GM19328 (cell line): ENCODE measurements at regions not wholly inside any gene's neighbourhood (a gene's known extent, or its start where the extent isn't known, plus 50 kb on each side); places are given as distances from the start of the nearest gene placed in this dataset.

ENCODE experiments used
- ATAC-seq: cut with Tn5 transposase; IDR thresholded peaks from one replicate; pipeline ENCODE4 v1.9.1; 2021; ENCODE audit warnings: mild to moderate bottlenecking, moderate library complexity; ENCODE audit not compliant: unreplicated experiment

GRCh38 chr2:23132000-23132399 lies 253.0 kb upstream of the KLHL29 start:
- no peak for ATAC-seq

GRCh38 chr2:23132823-23133595 lies 252.0 kb upstream of the KLHL29 start:
- no peak for ATAC-seq

- no peak for ATAC-seq
Measured at GRCh38 chr2:23134726-23135125, 250.3 kb upstream of the KLHL29 start.

DNA sequence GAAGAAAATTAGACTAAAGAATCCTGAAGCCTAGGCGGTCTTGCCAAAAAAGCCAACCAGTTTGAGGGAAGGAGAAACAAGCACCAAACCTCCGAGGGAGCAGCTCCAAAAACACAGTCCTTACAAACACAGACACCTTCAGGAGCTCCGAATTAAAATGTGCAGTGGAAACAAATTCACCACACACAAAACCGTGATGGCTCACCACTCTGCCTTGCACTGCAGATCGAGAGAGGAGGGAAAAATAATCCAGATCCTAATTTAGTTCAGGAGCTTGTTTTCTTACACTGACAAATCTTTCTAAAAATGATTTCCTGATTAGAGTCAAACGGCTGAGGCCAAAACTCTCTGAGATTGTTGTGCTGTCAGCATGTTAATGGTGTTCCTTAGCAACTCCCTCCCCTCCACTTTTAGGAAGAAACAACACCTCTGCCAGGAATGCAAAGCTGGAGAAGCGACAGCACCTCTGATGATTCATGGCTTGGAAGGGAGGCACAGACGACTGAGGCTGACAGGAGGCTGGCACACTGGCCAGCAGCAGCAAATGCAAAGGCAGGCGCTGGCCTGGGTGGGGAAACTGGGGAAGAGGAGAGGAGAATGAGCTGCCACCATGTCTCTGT lies 249.4 kb upstream of the KLHL29 start:
- ATAC-seq, result no peak

DNA sequence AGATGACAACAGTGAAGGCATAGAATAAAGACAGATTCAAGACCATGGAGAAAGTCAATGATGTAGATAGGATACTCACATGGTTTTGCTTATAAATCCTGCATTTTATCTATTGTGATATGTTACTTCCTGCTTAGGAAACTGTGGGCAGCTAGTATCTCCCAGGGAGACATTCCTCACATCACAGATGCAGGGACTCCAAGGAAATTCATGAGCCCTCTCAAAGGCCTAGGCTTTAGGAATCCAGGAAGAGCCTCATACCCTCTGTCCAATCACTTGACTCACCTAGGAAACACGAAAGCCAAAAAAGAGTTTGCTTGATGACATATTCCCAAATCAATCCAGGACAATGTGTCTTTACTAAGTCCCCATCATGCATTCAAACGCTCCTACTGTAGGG lies 247.8 kb upstream of the KLHL29 start:
- ATAC-seq, result no peak

GRCh38 chr2:23138701-23139100 lies 246.3 kb upstream of the KLHL29 start:
- no peak for ATAC-seq

GRCh38 chr2:23145460-23145859 lies 239.5 kb upstream of the KLHL29 start:
- ATAC-seq, result no peak

DNA sequence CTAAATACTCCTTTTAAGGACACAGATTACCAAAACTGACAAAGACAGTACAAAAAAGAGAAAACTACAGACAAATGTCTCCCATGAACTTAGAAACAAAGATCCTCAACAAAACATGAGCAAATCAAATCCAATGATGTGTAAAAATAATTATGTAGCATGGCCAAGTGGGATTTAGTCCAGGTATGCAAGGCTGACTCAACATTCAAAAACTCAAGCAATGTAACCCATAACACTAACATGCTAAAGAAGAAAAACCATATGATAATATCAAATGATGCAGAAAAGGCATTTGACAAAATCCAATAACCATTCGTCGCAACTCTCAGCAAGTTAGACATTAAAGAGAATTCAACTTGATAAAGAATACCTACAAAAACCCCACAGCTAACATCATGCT lies 239.0 kb upstream of the KLHL29 start:
- ATAC-seq, result no peak

- no peak for ATAC-seq
Measured at GRCh38 chr2:23148342-23148741, 236.6 kb upstream of the KLHL29 start.

GRCh38 chr2:23149777-23150176 lies 235.2 kb upstream of the KLHL29 start:
- ATAC-seq, result no peak

DNA sequence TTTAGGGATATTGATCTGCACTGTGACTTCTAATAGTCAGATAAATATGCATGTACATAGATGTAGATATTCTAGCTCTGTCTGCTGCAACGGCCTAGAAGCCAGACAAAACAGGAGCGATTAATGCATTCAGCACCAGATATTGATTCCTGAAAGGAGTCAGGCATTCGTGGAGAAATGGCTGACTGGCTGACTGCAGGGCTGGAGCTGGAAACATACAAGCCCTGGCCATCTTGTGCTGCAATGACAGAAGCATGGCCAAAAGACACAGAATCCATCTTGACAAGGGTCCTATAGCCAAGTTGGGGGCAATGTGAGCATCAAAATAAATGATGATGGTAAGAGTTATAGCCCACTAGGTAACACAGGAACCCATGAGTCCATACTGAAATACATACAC lies 231.5 kb upstream of the KLHL29 start:
- ATAC-seq, result no peak

DNA sequence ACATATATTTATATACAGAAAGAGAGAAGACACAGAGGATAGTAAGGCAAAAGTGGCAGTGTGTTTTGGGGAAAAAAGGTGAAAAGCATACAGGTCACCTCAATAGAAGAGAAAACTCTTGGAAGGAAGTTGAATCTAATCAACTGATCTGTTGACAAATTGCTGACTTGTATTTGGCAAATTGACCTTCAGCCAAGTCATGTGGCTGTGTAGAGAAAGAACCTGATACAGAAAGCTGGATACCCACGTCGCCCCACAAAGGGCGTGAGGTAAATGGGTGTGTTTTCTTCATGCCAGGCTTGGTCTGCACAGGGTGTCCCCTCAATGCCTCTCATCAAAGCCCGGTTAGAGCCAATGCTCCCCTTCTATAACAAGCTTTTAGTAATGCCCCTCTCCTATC lies 230.0 kb upstream of the KLHL29 start:
- no peak for ATAC-seq

DNA sequence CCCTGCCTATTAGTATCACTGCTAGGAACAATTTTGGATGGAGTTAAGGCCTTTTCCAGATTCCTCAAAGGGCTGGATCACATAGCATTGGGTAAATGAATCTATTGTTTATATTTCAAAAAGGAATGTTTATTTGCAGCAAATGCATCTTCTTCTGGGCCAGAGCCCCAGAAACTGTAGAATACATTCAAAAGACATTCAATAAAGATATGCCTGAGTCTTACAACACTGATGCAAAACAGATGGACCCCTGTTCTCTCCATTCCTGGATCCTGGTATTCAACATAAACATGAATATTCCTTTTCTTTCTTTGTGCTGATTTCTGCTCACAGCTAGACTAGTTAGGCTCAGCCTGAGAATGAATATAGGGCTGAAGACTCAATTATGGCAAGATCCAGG lies 227.2 kb upstream of the KLHL29 start:
- no peak for ATAC-seq

DNA sequence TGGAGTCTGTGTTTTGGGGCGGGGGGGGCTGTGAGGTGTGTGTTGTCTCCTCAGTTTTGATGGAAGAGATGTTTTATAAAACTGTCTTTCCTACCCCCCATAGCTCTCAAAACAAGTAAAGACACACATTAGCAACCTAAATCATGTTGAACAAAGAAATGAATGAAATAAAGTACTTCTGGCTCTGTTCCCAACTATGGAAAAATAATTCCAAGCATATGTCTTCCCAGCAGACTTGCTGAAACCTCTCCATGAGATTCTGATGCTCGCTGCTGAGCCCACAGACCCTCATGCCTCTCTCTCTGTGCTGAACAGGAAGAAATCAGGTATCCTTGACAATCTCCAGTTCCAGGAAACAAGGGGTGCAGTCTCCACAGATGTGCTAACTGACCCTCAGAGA lies 226.7 kb upstream of the KLHL29 start:
- no peak for ATAC-seq

DNA sequence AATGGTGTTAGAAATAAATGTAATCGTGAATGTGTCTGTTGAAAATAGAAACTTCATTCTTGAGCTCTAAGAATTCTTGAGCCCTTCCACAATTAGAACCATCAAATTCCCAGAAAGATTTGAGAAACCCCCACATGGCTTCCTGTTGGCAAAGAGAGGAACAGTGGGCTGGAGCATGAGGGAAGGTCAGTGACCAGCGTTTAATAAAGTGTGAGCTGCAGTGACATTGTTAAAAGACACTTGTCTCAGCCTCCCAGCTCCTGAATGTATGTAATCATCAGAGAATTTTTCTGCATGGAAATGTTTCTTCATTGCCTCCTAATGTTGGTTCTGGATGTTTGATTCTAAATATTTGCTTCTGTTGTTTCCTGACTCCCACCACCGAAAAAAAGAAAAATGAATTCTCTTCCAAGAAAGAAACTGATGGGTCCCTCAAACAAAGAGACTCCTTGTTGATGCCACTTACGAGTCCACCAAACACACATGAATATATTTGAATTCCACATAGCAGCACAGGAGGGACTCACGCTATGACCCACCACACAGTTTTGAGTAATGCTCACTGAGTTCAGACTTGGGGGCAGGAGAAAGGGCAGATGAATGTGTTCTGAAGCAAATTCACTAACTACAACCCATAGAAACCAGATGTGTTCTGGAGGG lies 225.1 kb upstream of the KLHL29 start:
- ATAC-seq, result no peak

DNA sequence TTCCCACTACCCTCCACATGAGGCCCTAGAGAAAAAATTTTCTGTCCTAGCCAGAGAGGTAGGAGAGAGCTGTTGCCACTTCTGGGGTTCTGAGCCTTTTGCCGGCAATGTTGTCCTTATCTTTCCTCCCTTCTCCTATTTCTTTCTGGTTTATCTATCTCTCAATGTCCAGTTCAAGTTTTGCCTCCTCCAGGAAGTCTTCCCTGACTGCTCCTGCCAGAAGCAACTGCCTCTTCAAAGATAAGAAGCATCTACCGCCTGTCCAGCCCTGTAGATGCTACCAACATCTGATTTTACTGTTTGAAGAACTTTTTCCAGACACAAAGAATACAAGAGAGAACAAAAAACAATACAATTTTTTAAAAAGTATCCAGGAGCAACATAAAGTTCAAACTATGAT lies 220.8 kb upstream of the KLHL29 start:
- no peak for ATAC-seq

DNA sequence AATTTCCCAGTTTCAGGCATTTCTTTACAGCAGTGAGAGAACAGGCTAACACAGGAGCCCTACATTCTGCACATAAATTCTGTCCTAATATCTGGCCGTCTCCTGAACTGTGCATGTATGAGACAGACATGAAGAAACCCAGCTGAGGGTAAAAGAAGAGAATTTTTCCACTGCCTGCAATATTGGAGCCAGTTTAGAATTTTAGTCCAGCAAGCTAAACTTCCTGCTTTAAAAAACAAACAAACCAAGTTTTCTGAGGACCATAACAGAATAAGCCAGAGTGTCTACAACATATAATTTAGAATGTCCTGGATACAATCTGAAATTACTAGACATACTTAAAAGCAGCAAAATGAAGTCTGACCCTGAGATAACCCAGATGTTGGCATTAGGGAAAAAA lies 215.1 kb upstream of the KLHL29 start:
- ATAC-seq, result no peak

- ATAC-seq, result no peak
Measured at GRCh38 chr2:23171108-23171507, 213.9 kb upstream of the KLHL29 start.

DNA sequence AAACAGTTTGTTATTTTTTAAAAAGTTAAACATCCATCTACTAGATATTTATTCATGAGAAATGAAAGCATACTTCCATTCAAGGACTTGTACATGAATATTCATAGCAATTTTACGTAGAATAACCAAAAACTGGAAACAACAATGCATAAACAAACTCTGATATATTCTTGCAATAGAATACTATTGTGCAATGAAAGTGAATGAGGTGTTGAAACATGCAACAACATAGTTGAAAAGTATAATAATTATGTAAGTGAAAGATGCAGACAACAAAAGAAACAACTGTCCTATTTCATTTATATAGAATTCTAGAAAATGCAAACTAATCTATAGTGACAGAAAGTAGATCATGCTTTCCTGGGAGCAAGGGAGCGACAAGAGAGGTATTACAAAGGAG lies 206.6 kb upstream of the KLHL29 start:
- ATAC-seq, result no peak

DNA sequence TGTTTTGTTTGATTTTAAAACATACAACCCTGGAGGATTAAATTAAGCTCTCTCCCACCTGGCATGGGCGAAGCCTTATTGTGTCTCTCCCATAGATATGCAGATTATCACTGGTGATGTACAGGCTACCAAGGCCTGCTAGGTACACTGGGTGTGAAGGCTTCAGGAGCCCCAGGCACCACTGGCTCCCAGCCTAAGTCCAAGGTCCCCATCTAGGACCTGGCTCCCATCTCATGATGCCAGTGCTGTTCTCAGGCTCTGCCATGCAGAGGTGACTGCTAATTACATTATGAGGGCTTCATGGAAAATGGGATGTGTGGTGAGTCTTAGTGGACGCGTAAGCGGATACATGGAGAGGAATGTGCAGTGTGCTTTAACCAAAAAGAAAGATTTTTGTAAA lies 201.2 kb upstream of the KLHL29 start:
- ATAC-seq, result no peak

- ATAC-seq, result no peak
Measured at GRCh38 chr2:23198316-23199114, 186.5 kb upstream of the KLHL29 start.
